Sigmoid colon (tissue), 6 donors: ENCODE measurements at regions not wholly inside any gene's neighbourhood (a gene's known extent, or its start where the extent isn't known, plus 50 kb on each side); places are given as distances from the start of the nearest gene placed in this dataset.

Experiments
- DNase-seq: peaks from one replicate; pipeline ENCODE4 v3.0.0-alpha.2; 2019
- H3K27ac ChIP-seq, 4 donors: fragments of 200-600 bp; sonication (generic); one replicate each; pipeline ENCODE4 v1.5.1; 2016 to 2019; ENCODE audit warnings: mild to moderate bottlenecking in 1 of 4
- H3K27me3 ChIP-seq, 3 donors: fragments of 200-600 bp; sonication (generic); one replicate each; pipeline ENCODE4 v1.5.1; 2019; ENCODE audit warnings: mild to moderate bottlenecking in 1 of 3
- H3K36me3 ChIP-seq, 4 donors: fragments of 200-600 bp; sonication (generic); one replicate each; pipeline ENCODE4 v1.5.1; 2016 to 2019
- H3K4me1 ChIP-seq, 4 donors: fragments of 200-600 bp; sonication (generic); one replicate each; pipeline ENCODE4 v1.5.1; 2017 to 2019
- H3K4me3 ChIP-seq, 4 donors: fragments of 200-600 bp; sonication (generic); one replicate each; pipeline ENCODE4 v1.5.1; 2017 to 2019; ENCODE audit warnings: mild to moderate bottlenecking in 2 of 4, moderate library complexity in 1 of 4
- H3K9me3 ChIP-seq, 4 donors: fragments of 200-600 bp in 3 of 4; sonication (generic) in 3 of 4; one replicate each; pipeline versions ENCODE4 v1.5.1 to v1.6.1; 2013 to 2019
- CTCF ChIP-seq, 4 experiments: fragments of 450-650 bp in 3 of 4; fragments of 200-600 bp in 1 of 4; IDR thresholded peaks; one replicate each; pipeline ENCODE4 v1.5.1; 2016 to 2019; ENCODE audit warnings: antibody characterized with exemption in 4 of 4, mild to moderate bottlenecking in 3 of 4, moderate library complexity in 2 of 4
- EP300 ChIP-seq, 4 donors: sonication (generic); formaldehyde crosslinking; IDR thresholded peaks; one replicate each; pipeline ENCODE4 v1.6.1; 2017; ENCODE audit warnings: antibody characterized with exemption in 4 of 4
- POLR2A ChIP-seq, 2 donors: fragments of 450-650 bp; IDR thresholded peaks; one replicate each; pipeline ENCODE4 v1.6.1; 2016; ENCODE audit warnings: antibody characterized with exemption in 2 of 2, mild to moderate bottlenecking in 2 of 2, moderate library complexity in 2 of 2
- POLR2AphosphoS5 ChIP-seq, 4 donors: sonication (generic); formaldehyde crosslinking; IDR thresholded peaks; one replicate each; pipeline ENCODE4 v1.6.1; 2017; ENCODE audit warnings: antibody characterized with exemption in 4 of 4
- WGBS, 2 donors: extraction: QIAGEN DNeasy Blood & Tissue Kit; methylation state at CpG; one replicate each; pipeline ENCODE4 v1.1.7; 2013; 5-methylcytosine and 5-hydroxymethylcytosine counted together
- intact Hi-C: fragments of 100-400 bp; cut with DNase I; formaldehyde crosslinking; loops from one replicate; pipeline ENCODE4 v1.15.1; 2023
- donor health status: healthy with polysubstance abuse.
- donor health status: healthy.

GRCh38 chr3:153958635-153959595, 162.3 kb upstream of the ARHGEF26 start:
- DNase-seq: no peak
- Histone ChIP-seq H3K27ac (peak overlapping the region in 1 of 4 donors; percentile 22), H3K36me3 (no peaks in the 10 kb centered on the region), H3K4me3 (no peak overlapping the region), H3K27me3 (no peaks in the 10 kb centered on the region), H3K9me3 (no peaks in the 10 kb centered on the region), H3K4me1 (peaks cover 0 to 32% (median 23%) of the 10 kb centered on the region in 4 donors)
- intact Hi-C loops: no loop called here
- 72 to 74% methylated on average over 9 of the region's 9 CpGs for WGBS, 2 donors
- TF ChIP-seq POLR2A (IDR thresholded peaks at IDR 0.05) (no peak), CTCF (IDR thresholded peaks at IDR 0.05) (no peak), POLR2AphosphoS5 (IDR thresholded peaks at IDR 0.05) (no peak), EP300 (IDR thresholded peaks at IDR 0.05) (no peak)

GRCh38 chr3:153960458-153961074, 160.6 kb upstream of the ARHGEF26 start:
- H3K4me1 ChIP-seq: peaks cover 0 to 32% (median 23%) of the 10 kb centered on the region in 4 donors
- H3K27me3 ChIP-seq: no peaks in the 10 kb centered on the region
- TF ChIP-seq POLR2AphosphoS5 (IDR thresholded peaks at IDR 0.05) (no peak), CTCF (IDR thresholded peaks at IDR 0.05) (no peak), EP300 (IDR thresholded peaks at IDR 0.05) (no peak), POLR2A (IDR thresholded peaks at IDR 0.05) (no peak)
- DNase-seq: no peak
- intact Hi-C loops: no loop called here
- no peaks in the 10 kb centered on the region for H3K9me3 ChIP-seq
- 66 to 75% methylated on average over 3 of the region's 3 CpGs for WGBS, 2 donors
- no peak overlapping the region for H3K27ac ChIP-seq
- H3K36me3 ChIP-seq: no peaks in the 10 kb centered on the region
- H3K4me3 ChIP-seq: no peak overlapping the region

GRCh38 chr3:153961494-153961893, 159.7 kb upstream of the ARHGEF26 start:
- TF ChIP-seq POLR2A (IDR thresholded peaks at IDR 0.05) (no peak), POLR2AphosphoS5 (IDR thresholded peaks at IDR 0.05) (no peak), CTCF (IDR thresholded peaks at IDR 0.05) (no peak), EP300 (IDR thresholded peaks at IDR 0.05) (no peak)
- 65 to 73% methylated on average over 3 of the region's 3 CpGs for WGBS, 2 donors
- intact Hi-C loops: no loop called here
- no peaks in the 10 kb centered on the region for H3K27me3 ChIP-seq
- H3K36me3 ChIP-seq: no peaks in the 10 kb centered on the region
- peaks cover 0 to 32% (median 23%) of the 10 kb centered on the region in 4 donors for H3K4me1 ChIP-seq
- H3K27ac ChIP-seq: no peak overlapping the region
- H3K9me3 ChIP-seq: no peaks in the 10 kb centered on the region
- no peak overlapping the region for H3K4me3 ChIP-seq
- DNase-seq: no peak

GRCh38 chr3:153963012-153963411, 158.2 kb upstream of the ARHGEF26 start:
- H3K4me3 ChIP-seq: no peak overlapping the region
- no peak overlapping the region for H3K27ac ChIP-seq
- H3K36me3 ChIP-seq: no peaks in the 10 kb centered on the region
- no peaks in the 10 kb centered on the region for H3K9me3 ChIP-seq
- intact Hi-C loops: no loop called here
- 29 to 34% methylated on average over 2 of the region's 2 CpGs for WGBS, 2 donors
- TF ChIP-seq CTCF (IDR thresholded peaks at IDR 0.05) (no peak), POLR2AphosphoS5 (IDR thresholded peaks at IDR 0.05) (no peak), EP300 (IDR thresholded peaks at IDR 0.05) (no peak), POLR2A (IDR thresholded peaks at IDR 0.05) (no peak)
- H3K4me1 ChIP-seq: peaks cover 0 to 32% (median 23%) of the 10 kb centered on the region in 4 donors
- no peak for DNase-seq
- no peaks in the 10 kb centered on the region for H3K27me3 ChIP-seq
